OCI-LY3 (cell line): ENCODE measurements at regions not wholly inside any gene's neighbourhood (a gene's known extent, or its start where the extent isn't known, plus 50 kb on each side); places are given as distances from the start of the nearest gene placed in this dataset.

Experiments used
- H2AFZ ChIP-seq: fragments of 200-600, 300-600 bp; shearing (Covaris generic); 2 replicates; pipeline ENCODE4 v1.6.0; 2014; ENCODE audit warnings: antibody characterized with exemption, low read depth, low read length
- H3K27ac ChIP-seq: fragments of 200-600, 300-600 bp; sonication (generic); 2 replicates; pipeline ENCODE4 v1.5.1; 2014; ENCODE audit warnings: mild to moderate bottlenecking, low read length, moderate library complexity, mixed read lengths
- H3K27me3 ChIP-seq: fragments of 200-600, 300-600 bp; sonication (generic); 2 replicates; pipeline ENCODE4 v1.6.1; 2014; ENCODE audit warnings: low read depth, low read length, mixed read lengths
- H3K36me3 ChIP-seq: fragments of 200-600, 300-600 bp; sonication (generic); replicated peaks from 2 replicates; pipeline ENCODE3; 2014; ENCODE audit warnings: low read depth, low read length, mixed read lengths
- H3K4me1 ChIP-seq: fragments of 300-600, 200-600 bp; sonication (generic); 2 replicates; pipeline ENCODE4 v1.6.1; 2014; ENCODE audit warnings: low read length, mixed read lengths
- H3K4me2 ChIP-seq: fragments of 200-600, 300-600 bp; sonication (generic); 2 replicates; pipeline ENCODE4 v1.6.1; 2014; ENCODE audit warnings: low read length, mixed read lengths
- H3K4me3 ChIP-seq: fragments of 300-600, 200-600 bp; sonication (generic); 2 replicates; pipeline ENCODE4 v1.5.1; 2014; ENCODE audit warnings: antibody characterized with exemption, mild to moderate bottlenecking, low read length, moderate library complexity
- H3K79me2 ChIP-seq: fragments of 300-600, 200-600 bp; shearing (Covaris generic); 2 replicates; pipeline ENCODE4 v1.6.1; 2014; ENCODE audit warnings: mild to moderate bottlenecking, low read length, mixed read lengths
- H3K9ac ChIP-seq: fragments of 300-600, 200-600 bp; shearing (Covaris generic); 2 replicates; pipeline ENCODE4 v1.6.0; 2014; ENCODE audit warnings: mild to moderate bottlenecking, low read length, moderate library complexity
- H3K9me3 ChIP-seq: fragments of 200-600, 300-600 bp; shearing (Covaris generic); 2 replicates; pipeline ENCODE4 v1.6.1; 2014; ENCODE audit warnings: low read length, mixed read lengths; ENCODE audit not compliant: insufficient read depth
- H4K20me1 ChIP-seq: fragments of 200-600, 300-600 bp; sonication (generic); 2 replicates; pipeline ENCODE4 v1.6.1; 2016; ENCODE audit warnings: low read length, mixed read lengths; ENCODE audit not compliant: insufficient read depth
- CTCF ChIP-seq: fragments of 200-600, 300-600 bp; sonication (generic); IDR thresholded peaks from 2 replicates; pipeline ENCODE4 v1.5.1; 2014; ENCODE audit warnings: antibody characterized with exemption, low read length, low read depth
- EZH2phosphoT487 ChIP-seq: fragments of 200-600 bp; shearing (Covaris generic); IDR thresholded peaks from 2 replicates; pipeline ENCODE4 v1.6.1; 2018; ENCODE audit warnings: antibody characterized with exemption, mixed run types, low read depth

- Histone ChIP-seq H3K27me3 (peaks cover 10% of the 10 kb centered on the region; the same call in 1 of the 2 replicates), H3K36me3 (no peaks in the 10 kb centered on the region), H3K79me2 (no peaks in the 10 kb centered on the region), H3K4me3 (no peak overlapping the region), H3K4me1 (no peaks in the 10 kb centered on the region), H4K20me1 (no peaks in the 10 kb centered on the region), H3K9me3 (peaks cover 4% of the 10 kb centered on the region; the same call in 1 of the 2 replicates), H3K9ac (no peak overlapping the region), H2AFZ (no peak overlapping the region), H3K4me2 (no peak overlapping the region), H3K27ac (no peak overlapping the region)
- TF ChIP-seq CTCF (no peak), EZH2phosphoT487 (no peak)
Measured at GRCh38 chr1:209473025-209473424, 110.5 kb upstream of the CAMK1G start.

GRCh38 chr1:209480345-209480744 is 103.2 kb upstream of the CAMK1G start:
- no peaks in the 10 kb centered on the region for H3K36me3 ChIP-seq
- no peak overlapping the region for H2AFZ ChIP-seq
- H3K9ac ChIP-seq: no peak overlapping the region
- no peak overlapping the region for H3K4me3 ChIP-seq
- H4K20me1 ChIP-seq: no peaks in the 10 kb centered on the region
- no peaks in the 10 kb centered on the region for H3K4me1 ChIP-seq
- no peaks in the 10 kb centered on the region for H3K79me2 ChIP-seq
- no peaks in the 10 kb centered on the region for H3K9me3 ChIP-seq
- no peak overlapping the region for H3K4me2 ChIP-seq
- H3K27me3 ChIP-seq: 0 out of 2 replicates have a peak, but pooled peaks cover 6% of the 10 kb centered on the region
- no peak overlapping the region for H3K27ac ChIP-seq
- TF ChIP-seq EZH2phosphoT487 (no peak), CTCF (no peak)

GRCh38 chr1:209483691-209484090 is 99.8 kb upstream of the CAMK1G start:
- H3K27ac ChIP-seq: no peak overlapping the region
- no peak overlapping the region for H3K9ac ChIP-seq
- H3K4me3 ChIP-seq: no peak overlapping the region
- H3K36me3 ChIP-seq: no peaks in the 10 kb centered on the region
- H3K9me3 ChIP-seq: no peaks in the 10 kb centered on the region
- H2AFZ ChIP-seq: no peak overlapping the region
- TF ChIP-seq EZH2phosphoT487 (no peak), CTCF (no peak)
- H3K79me2 ChIP-seq: no peaks in the 10 kb centered on the region
- H3K4me1 ChIP-seq: no peaks in the 10 kb centered on the region
- H4K20me1 ChIP-seq: no peaks in the 10 kb centered on the region
- no peak overlapping the region for H3K4me2 ChIP-seq
- no peaks in the 10 kb centered on the region for H3K27me3 ChIP-seq

- H3K4me2 ChIP-seq: no peak overlapping the region
- no peak overlapping the region for H3K27ac ChIP-seq
- H3K4me3 ChIP-seq: no peak overlapping the region
- H3K36me3 ChIP-seq: no peaks in the 10 kb centered on the region
- H4K20me1 ChIP-seq: no peaks in the 10 kb centered on the region
- no peak overlapping the region for H2AFZ ChIP-seq
- no peaks in the 10 kb centered on the region for H3K27me3 ChIP-seq
- TF ChIP-seq EZH2phosphoT487: no peak
- TF ChIP-seq CTCF: no peak
- no peaks in the 10 kb centered on the region for H3K9me3 ChIP-seq
- no peaks in the 10 kb centered on the region for H3K4me1 ChIP-seq
- H3K9ac ChIP-seq: no peak overlapping the region
- H3K79me2 ChIP-seq: no peaks in the 10 kb centered on the region
Measured at GRCh38 chr1:209484429-209484828, 99.1 kb upstream of the CAMK1G start.
